HEK293 (cell line): ENCODE measurements at regions not wholly inside any gene's neighbourhood (a gene's known extent, or its start where the extent isn't known, plus 50 kb on each side); places are given as distances from the start of the nearest gene placed in this dataset.

Experiments used
- CTCF ChIA-PET: fragments of 350-600 bp; formaldehyde crosslinking; extraction: SDS; loops from one replicate; lab custom pipeline; 2021; ENCODE audit warnings: antibody characterized with exemption; lab: Yijun Ruan, JAX
- POLR2A ChIA-PET: fragments of 300-600 bp; formaldehyde crosslinking; extraction: SDS; loops from one replicate; lab custom pipeline; 2020; ENCODE audit warnings: antibody characterized with exemption, inconsistent platforms; lab: Yijun Ruan, JAX
- H3K27ac ChIP-seq: fragments of 200-500 bp; sonication (Bioruptor generic); 2 replicates; pipeline ENCODE4 v1.5.1; 2014; ENCODE audit warnings: low read depth, low read length, control low read depth, inconsistent platforms; ENCODE audit errors: extremely low read depth
- H3K36me3 ChIP-seq, 2 experiments: fragments of 200-500 bp in 1 of 2; sonication (Bioruptor generic) in 1 of 2; 1 replicate in 1 of 2; 2 replicates in 1 of 2; pipeline ENCODE4 v1.5.1; 2014 to 2017; ENCODE audit warnings: inconsistent platforms in 2 of 2, low read length in 2 of 2; ENCODE audit not compliant: control insufficient read depth in 2 of 2, insufficient read depth in 1 of 2
- H3K4me1 ChIP-seq: fragments of 200-500 bp; sonication (Bioruptor generic); 2 replicates; pipeline ENCODE4 v1.5.1; 2014; ENCODE audit warnings: mild to moderate bottlenecking, low read length, inconsistent platforms; ENCODE audit not compliant: control insufficient read depth, insufficient read depth
- H3K4me3 ChIP-seq: 2 replicates; pipeline ENCODE4 v1.5.1; 2011; ENCODE audit warnings: low read depth, mild to moderate bottlenecking, control low read depth, low read length, moderate library complexity
- H3K9me3 ChIP-seq: fragments of 200-500 bp; sonication (Bioruptor generic); 2 replicates; pipeline ENCODE4 v1.5.1; 2014; ENCODE audit warnings: low read depth, low read length, inconsistent platforms; ENCODE audit not compliant: control insufficient read depth, insufficient read depth
- KLF10 ChIP-seq: fragments of 450-650 bp; IDR thresholded peaks from 2 replicates; pipeline ENCODE4 v1.5.1; 2018; ENCODE audit warnings: missing biosample characterization, mild to moderate bottlenecking, missing genetic modification characterization
- SCRT2 ChIP-seq: fragments of 450-650 bp; formaldehyde crosslinking; IDR thresholded peaks from 2 replicates; pipeline ENCODE4 v1.5.1; 2016; ENCODE audit warnings: missing biosample characterization, missing genetic modification characterization
- TCF7L2 ChIP-seq: IDR thresholded peaks from 2 replicates; pipeline ENCODE4 v1.6.1; 2011; ENCODE audit warnings: low read depth, mild to moderate bottlenecking, inconsistent platforms, low read length, moderate library complexity, borderline replicate concordance
- ZBTB1 ChIP-seq: fragments of 450-650 bp; formaldehyde crosslinking; IDR thresholded peaks from 2 replicates; pipeline ENCODE4 v1.5.1; 2016; ENCODE audit warnings: missing biosample characterization, missing genetic modification characterization
- ZBTB21 ChIP-seq: fragments of 450-650 bp; formaldehyde crosslinking; IDR thresholded peaks from 2 replicates; pipeline ENCODE4 v1.5.1; 2017; ENCODE audit warnings: missing biosample characterization, missing genetic modification characterization
- ZFP3 ChIP-seq: fragments of 450-650 bp; formaldehyde crosslinking; IDR thresholded peaks from 2 replicates; pipeline ENCODE4 v1.5.1; 2016; ENCODE audit warnings: low read depth, missing biosample characterization, missing genetic modification characterization
- ZFP37 ChIP-seq: fragments of 450-650 bp; formaldehyde crosslinking; IDR thresholded peaks from 2 replicates; pipeline ENCODE4 v1.5.1; 2016; ENCODE audit warnings: missing biosample characterization, missing genetic modification characterization
- ZNF138 ChIP-seq: fragments of 450-650 bp; formaldehyde crosslinking; IDR thresholded peaks from 2 replicates; pipeline ENCODE4 v1.5.1; 2016; ENCODE audit warnings: missing biosample characterization, missing genetic modification characterization, borderline replicate concordance
- ZNF146 ChIP-seq: fragments of 450-650 bp; formaldehyde crosslinking; IDR thresholded peaks from 2 replicates; pipeline ENCODE4 v1.5.1; 2016; ENCODE audit warnings: missing biosample characterization, missing genetic modification characterization
- ZNF202 ChIP-seq: fragments of 450-650 bp; formaldehyde crosslinking; IDR thresholded peaks from 2 replicates; pipeline ENCODE4 v1.5.1; 2016; ENCODE audit warnings: missing biosample characterization, missing genetic modification characterization, borderline replicate concordance
- ZNF211 ChIP-seq: fragments of 450-650 bp; formaldehyde crosslinking; IDR thresholded peaks from 2 replicates; pipeline ENCODE4 v1.5.1; 2016; ENCODE audit warnings: low read depth, missing biosample characterization, missing genetic modification characterization
- ZNF274 ChIP-seq, 2 experiments: fragments of 200-500 bp in 1 of 2; fragments of 450-650 bp in 1 of 2; sonication (Bioruptor generic) in 1 of 2; formaldehyde crosslinking in 1 of 2; IDR thresholded peaks; 2 replicates each; pipeline versions ENCODE4 v1.5.1 to v1.6.1; 2014 to 2016; ENCODE audit warnings: borderline replicate concordance in 1 of 2, inconsistent platforms in 1 of 2, low read length in 1 of 2, missing biosample characterization in 1 of 2, missing genetic modification characterization in 1 of 2
- ZNF311 ChIP-seq: fragments of 450-650 bp; formaldehyde crosslinking; IDR thresholded peaks from 2 replicates; pipeline ENCODE4 v1.5.1; 2017; ENCODE audit warnings: missing biosample characterization, missing genetic modification characterization, borderline replicate concordance
- ZNF37A ChIP-seq: fragments of 450-650 bp; IDR thresholded peaks from 2 replicates; pipeline ENCODE4 v1.5.1; 2018; ENCODE audit warnings: missing biosample characterization, missing genetic modification characterization
- ZNF610 ChIP-seq: fragments of 450-650 bp; formaldehyde crosslinking; IDR thresholded peaks from 2 replicates; pipeline ENCODE4 v1.5.1; 2016; ENCODE audit warnings: missing biosample characterization, missing genetic modification characterization, borderline replicate concordance
- ZNF654 ChIP-seq: fragments of 450-650 bp; formaldehyde crosslinking; IDR thresholded peaks from 2 replicates; pipeline ENCODE4 v1.5.1; 2016; ENCODE audit warnings: low read depth, missing biosample characterization, missing genetic modification characterization
- ZNF664 ChIP-seq: fragments of 450-650 bp; formaldehyde crosslinking; IDR thresholded peaks from 2 replicates; pipeline ENCODE4 v1.5.1; 2016; ENCODE audit warnings: missing biosample characterization, missing genetic modification characterization
- ZNF76 ChIP-seq: fragments of 450-650 bp; formaldehyde crosslinking; IDR thresholded peaks from 2 replicates; pipeline ENCODE4; 2016; ENCODE audit warnings: low read depth, missing biosample characterization, missing genetic modification characterization, borderline replicate concordance
- ZNF785 ChIP-seq: fragments of 450-650 bp; formaldehyde crosslinking; IDR thresholded peaks from 2 replicates; pipeline ENCODE4 v1.5.1; 2016; ENCODE audit warnings: missing biosample characterization, missing genetic modification characterization
- ZNF830 ChIP-seq: fragments of 450-650 bp; IDR thresholded peaks from 2 replicates; pipeline ENCODE4 v1.5.0; 2018; ENCODE audit warnings: missing biosample characterization, missing genetic modification characterization, low read depth, mild to moderate bottlenecking, moderate library complexity
- TF ChIP-seq, protein P1 (sequence below): fragments of 450-650 bp; formaldehyde crosslinking; IDR thresholded peaks from 2 replicates; pipeline ENCODE4 v1.5.1; 2017; ENCODE audit warnings: missing biosample characterization, missing genetic modification characterization
- TF ChIP-seq, protein P2 (sequence below): fragments of 450-650 bp; formaldehyde crosslinking; IDR thresholded peaks from 2 replicates; pipeline ENCODE4 v1.5.1; 2016; ENCODE audit warnings: missing biosample characterization, missing genetic modification characterization
- TF ChIP-seq, protein P3 (sequence below): fragments of 450-650 bp; formaldehyde crosslinking; IDR thresholded peaks from 2 replicates; pipeline ENCODE4 v1.5.1; 2017; ENCODE audit warnings: missing biosample characterization, missing genetic modification characterization
- TF ChIP-seq, protein P4 (sequence below): fragments of 450-650 bp; formaldehyde crosslinking; IDR thresholded peaks from 2 replicates; pipeline ENCODE4 v1.5.1; 2017; ENCODE audit warnings: missing biosample characterization, missing genetic modification characterization
- TF ChIP-seq, protein P5 (sequence below): IDR thresholded peaks from 2 replicates; pipeline ENCODE4 v1.6.1; 2011; ENCODE audit warnings: mild to moderate bottlenecking, low read depth, low read length, borderline replicate concordance
- TF ChIP-seq, protein P6 (sequence below): fragments of 450-650 bp; formaldehyde crosslinking; conservative IDR thresholded peaks from 2 replicates; pipeline ENCODE4 v1.5.1; 2016; ENCODE audit warnings: low read depth, missing biosample characterization, missing genetic modification characterization

DNA sequence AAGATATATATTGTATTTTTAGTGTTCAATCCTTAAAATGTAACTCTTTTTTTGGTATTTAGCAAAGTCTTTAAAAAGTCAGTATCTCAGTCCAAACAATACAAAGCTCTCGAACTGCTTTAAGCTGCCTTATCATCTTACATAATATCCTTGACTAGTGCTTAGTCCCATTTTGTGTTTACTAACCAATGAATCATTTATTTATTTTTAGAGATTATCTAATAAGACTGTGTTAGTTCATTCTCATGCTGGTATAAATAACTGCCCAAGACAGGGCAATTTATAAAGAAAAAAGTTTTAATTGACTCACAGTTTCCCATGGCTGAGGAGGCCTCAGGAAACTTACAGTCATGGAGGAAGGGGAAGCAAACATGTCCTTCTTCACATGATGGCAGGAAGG lies 248.3 kb upstream of the KYNU start:
- no peaks in the 10 kb centered on the region for H3K4me1 ChIP-seq
- TF ChIP-seq, protein P1, sequence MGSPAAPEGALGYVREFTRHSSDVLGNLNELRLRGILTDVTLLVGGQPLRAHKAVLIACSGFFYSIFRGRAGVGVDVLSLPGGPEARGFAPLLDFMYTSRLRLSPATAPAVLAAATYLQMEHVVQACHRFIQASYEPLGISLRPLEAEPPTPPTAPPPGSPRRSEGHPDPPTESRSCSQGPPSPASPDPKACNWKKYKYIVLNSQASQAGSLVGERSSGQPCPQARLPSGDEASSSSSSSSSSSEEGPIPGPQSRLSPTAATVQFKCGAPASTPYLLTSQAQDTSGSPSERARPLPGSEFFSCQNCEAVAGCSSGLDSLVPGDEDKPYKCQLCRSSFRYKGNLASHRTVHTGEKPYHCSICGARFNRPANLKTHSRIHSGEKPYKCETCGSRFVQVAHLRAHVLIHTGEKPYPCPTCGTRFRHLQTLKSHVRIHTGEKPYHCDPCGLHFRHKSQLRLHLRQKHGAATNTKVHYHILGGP, result no peak
- TF ChIP-seq ZFP37 (tag by site-specific recombination) (no peak), ZNF311 (tag by site-specific recombination) (no peak), ZFP3 (no peak), ZBTB1 (no peak), ZBTB21 (tag by site-specific recombination) (no peak), ZNF76 (no peak), ZNF664 (tag by site-specific recombination) (no peak), ZNF202 (no peak), SCRT2 (tag by site-specific recombination) (no peak), TCF7L2 (no peak)
- TF ChIP-seq, protein P2, sequence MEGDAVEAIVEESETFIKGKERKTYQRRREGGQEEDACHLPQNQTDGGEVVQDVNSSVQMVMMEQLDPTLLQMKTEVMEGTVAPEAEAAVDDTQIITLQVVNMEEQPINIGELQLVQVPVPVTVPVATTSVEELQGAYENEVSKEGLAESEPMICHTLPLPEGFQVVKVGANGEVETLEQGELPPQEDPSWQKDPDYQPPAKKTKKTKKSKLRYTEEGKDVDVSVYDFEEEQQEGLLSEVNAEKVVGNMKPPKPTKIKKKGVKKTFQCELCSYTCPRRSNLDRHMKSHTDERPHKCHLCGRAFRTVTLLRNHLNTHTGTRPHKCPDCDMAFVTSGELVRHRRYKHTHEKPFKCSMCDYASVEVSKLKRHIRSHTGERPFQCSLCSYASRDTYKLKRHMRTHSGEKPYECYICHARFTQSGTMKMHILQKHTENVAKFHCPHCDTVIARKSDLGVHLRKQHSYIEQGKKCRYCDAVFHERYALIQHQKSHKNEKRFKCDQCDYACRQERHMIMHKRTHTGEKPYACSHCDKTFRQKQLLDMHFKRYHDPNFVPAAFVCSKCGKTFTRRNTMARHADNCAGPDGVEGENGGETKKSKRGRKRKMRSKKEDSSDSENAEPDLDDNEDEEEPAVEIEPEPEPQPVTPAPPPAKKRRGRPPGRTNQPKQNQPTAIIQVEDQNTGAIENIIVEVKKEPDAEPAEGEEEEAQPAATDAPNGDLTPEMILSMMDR (tag by site-specific recombination), result no peak
- TF ChIP-seq, protein P3, sequence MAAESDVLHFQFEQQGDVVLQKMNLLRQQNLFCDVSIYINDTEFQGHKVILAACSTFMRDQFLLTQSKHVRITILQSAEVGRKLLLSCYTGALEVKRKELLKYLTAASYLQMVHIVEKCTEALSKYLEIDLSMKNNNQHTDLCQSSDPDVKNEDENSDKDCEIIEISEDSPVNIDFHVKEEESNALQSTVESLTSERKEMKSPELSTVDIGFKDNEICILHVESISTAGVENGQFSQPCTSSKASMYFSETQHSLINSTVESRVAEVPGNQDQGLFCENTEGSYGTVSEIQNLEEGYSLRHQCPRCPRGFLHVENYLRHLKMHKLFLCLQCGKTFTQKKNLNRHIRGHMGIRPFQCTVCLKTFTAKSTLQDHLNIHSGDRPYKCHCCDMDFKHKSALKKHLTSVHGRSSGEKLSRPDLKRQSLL, result no peak
- TF ChIP-seq, protein P4, sequence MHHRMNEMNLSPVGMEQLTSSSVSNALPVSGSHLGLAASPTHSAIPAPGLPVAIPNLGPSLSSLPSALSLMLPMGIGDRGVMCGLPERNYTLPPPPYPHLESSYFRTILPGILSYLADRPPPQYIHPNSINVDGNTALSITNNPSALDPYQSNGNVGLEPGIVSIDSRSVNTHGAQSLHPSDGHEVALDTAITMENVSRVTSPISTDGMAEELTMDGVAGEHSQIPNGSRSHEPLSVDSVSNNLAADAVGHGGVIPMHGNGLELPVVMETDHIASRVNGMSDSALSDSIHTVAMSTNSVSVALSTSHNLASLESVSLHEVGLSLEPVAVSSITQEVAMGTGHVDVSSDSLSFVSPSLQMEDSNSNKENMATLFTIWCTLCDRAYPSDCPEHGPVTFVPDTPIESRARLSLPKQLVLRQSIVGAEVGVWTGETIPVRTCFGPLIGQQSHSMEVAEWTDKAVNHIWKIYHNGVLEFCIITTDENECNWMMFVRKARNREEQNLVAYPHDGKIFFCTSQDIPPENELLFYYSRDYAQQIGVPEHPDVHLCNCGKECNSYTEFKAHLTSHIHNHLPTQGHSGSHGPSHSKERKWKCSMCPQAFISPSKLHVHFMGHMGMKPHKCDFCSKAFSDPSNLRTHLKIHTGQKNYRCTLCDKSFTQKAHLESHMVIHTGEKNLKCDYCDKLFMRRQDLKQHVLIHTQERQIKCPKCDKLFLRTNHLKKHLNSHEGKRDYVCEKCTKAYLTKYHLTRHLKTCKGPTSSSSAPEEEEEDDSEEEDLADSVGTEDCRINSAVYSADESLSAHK (tag by site-specific recombination), result no peak
- TF ChIP-seq, protein P5, sequence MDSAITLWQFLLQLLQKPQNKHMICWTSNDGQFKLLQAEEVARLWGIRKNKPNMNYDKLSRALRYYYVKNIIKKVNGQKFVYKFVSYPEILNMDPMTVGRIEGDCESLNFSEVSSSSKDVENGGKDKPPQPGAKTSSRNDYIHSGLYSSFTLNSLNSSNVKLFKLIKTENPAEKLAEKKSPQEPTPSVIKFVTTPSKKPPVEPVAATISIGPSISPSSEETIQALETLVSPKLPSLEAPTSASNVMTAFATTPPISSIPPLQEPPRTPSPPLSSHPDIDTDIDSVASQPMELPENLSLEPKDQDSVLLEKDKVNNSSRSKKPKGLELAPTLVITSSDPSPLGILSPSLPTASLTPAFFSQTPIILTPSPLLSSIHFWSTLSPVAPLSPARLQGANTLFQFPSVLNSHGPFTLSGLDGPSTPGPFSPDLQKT, result no peak
- TF ChIP-seq, all 188 proteins: peak for 0
- ChIA-PET POLR2A (no interaction called here), CTCF (interaction anchor here (0.5 kb wide), 1 partner anchor 1520 kb away, joined by 3 read pairs; no protein-coding TSS in a partner anchor)
- Histone ChIP-seq H3K36me3 (no peaks in the 10 kb centered on the region), H3K9me3 (no peaks in the 10 kb centered on the region), H3K27ac (no peak overlapping the region), H3K4me3 (no peak overlapping the region)

DNA sequence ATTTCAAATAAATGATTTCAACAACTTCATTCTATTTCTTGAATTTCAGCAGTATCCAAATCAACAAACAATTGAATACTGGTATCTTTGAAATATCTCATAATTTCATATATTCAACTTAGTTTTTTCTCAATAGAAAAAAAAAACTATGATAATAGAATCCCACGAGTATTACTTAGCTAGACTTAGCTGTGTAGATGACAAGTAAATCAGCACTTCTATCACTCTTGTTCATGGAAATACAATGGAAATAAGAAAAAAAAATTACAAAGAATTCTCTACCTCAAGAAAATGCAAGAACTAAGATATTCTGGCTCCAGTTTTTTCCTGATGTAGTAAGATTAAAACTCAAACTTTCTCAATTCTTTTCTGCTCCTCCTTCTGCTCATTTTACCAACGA lies 256.2 kb upstream of the KYNU start:
- Histone ChIP-seq H3K9me3 (no peaks in the 10 kb centered on the region), H3K4me1 (no peaks in the 10 kb centered on the region), H3K36me3 (no peaks in the 10 kb centered on the region), H3K4me3 (no peak overlapping the region), H3K27ac (no peak overlapping the region)
- ChIA-PET POLR2A (no interaction called here), CTCF (no interaction called here)
- no peak for TF ChIP-seq ZNF37A (tag by site-specific recombination)
- no peak for TF ChIP-seq ZNF211 (tag by site-specific recombination)
- TF ChIP-seq KLF10 (tag by site-specific recombination), result no peak
- TF ChIP-seq ZNF138 (tag by site-specific recombination), result no peak
- no peak for TF ChIP-seq ZNF146 (tag by site-specific recombination)
- TF ChIP-seq, protein P6, sequence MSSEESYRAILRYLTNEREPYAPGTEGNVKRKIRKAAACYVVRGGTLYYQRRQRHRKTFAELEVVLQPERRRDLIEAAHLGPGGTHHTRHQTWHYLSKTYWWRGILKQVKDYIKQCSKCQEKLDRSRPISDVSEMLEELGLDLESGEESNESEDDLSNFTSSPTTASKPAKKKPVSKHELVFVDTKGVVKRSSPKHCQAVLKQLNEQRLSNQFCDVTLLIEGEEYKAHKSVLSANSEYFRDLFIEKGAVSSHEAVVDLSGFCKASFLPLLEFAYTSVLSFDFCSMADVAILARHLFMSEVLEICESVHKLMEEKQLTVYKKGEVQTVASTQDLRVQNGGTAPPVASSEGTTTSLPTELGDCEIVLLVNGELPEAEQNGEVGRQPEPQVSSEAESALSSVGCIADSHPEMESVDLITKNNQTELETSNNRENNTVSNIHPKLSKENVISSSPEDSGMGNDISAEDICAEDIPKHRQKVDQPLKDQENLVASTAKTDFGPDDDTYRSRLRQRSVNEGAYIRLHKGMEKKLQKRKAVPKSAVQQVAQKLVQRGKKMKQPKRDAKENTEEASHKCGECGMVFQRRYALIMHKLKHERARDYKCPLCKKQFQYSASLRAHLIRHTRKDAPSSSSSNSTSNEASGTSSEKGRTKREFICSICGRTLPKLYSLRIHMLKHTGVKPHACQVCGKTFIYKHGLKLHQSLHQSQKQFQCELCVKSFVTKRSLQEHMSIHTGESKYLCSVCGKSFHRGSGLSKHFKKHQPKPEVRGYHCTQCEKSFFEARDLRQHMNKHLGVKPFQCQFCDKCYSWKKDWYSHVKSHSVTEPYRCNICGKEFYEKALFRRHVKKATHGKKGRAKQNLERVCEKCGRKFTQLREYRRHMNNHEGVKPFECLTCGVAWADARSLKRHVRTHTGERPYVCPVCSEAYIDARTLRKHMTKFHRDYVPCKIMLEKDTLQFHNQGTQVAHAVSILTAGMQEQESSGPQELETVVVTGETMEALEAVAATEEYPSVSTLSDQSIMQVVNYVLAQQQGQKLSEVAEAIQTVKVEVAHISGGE (tag by site-specific recombination), result no peak
- TF ChIP-seq ZNF274 (IDR thresholded peaks at IDR 0.05; ENCODE audit: low read length), result no peak
- no peak for TF ChIP-seq ZNF274 (tag by site-specific recombination; IDR thresholded peaks at IDR 0.05; ENCODE audit: borderline replicate concordance)
- no peak for TF ChIP-seq ZNF830 (tag by site-specific recombination)
- no peak for TF ChIP-seq ZNF610
- TF ChIP-seq ZNF654 (tag by site-specific recombination), result no peak
- TF ChIP-seq ZNF785 (tag by site-specific recombination), result no peak
